ENCODE measurements at regions not wholly inside any gene's neighbourhood (a gene's known extent, or its start where the extent isn't known, plus 50 kb on each side); places are given as distances from the start of the nearest gene placed in this dataset.
"Not testable (repeated sequence)": the region's sequence is repeated elsewhere in the genome, so short reads cannot be mapped to it uniquely, and the experiment has no call there.

- Histone ChIP-seq H3K27me3 (peaks cover 0 to 26% (median 0%) of the 10 kb centered on the region in 4 donors), H3K36me3 (no peaks in the 10 kb centered on the region), H3K4me1 (no peaks in the 10 kb centered on the region), H3K27ac (no peak overlapping the region), H3K9me3 (no peaks in the 10 kb centered on the region), H3K4me3 (no peak overlapping the region)
- intact Hi-C loops (cut with DNase I): no loop called here
- 80 to 100% methylated on average over 1 of the region's 3 CpGs for WGBS, 2 donors
- DNase-seq: no peak
- TF ChIP-seq CTCF (IDR thresholded peaks at IDR 0.05) (no peak), POLR2A (IDR thresholded peaks at IDR 0.05) (no peak)
Observed at GRCh38 chr6:934686-935085, 241.7 kb upstream of the EXOC2 start.

- H3K36me3 ChIP-seq; H3K9me3 ChIP-seq; H3K4me1 ChIP-seq; intact Hi-C loops (cut with DNase I); H3K27ac ChIP-seq; H3K4me3 ChIP-seq; DNase-seq: not testable (repeated sequence)
- 87 to 91% methylated on average over 4 of the region's 4 CpGs for WGBS, 2 donors
- peaks cover 0 to 22% (median 0%) of the 10 kb centered on the region in 4 donors for H3K27me3 ChIP-seq
Observed at GRCh38 chr6:931919-932318, 239.0 kb upstream of the EXOC2 start.

GRCh38 chr6:927157-927556 lies 234.2 kb upstream of the EXOC2 start:
- H3K36me3 ChIP-seq: no peaks in the 10 kb centered on the region
- no peak overlapping the region for H3K4me3 ChIP-seq
- H3K4me1 ChIP-seq: no peaks in the 10 kb centered on the region
- intact Hi-C loops (cut with DNase I): no loop called here
- H3K27me3 ChIP-seq: peaks cover 0 to 14% (median 0%) of the 10 kb centered on the region in 4 donors
- 93% methylated on average over 6 of the region's 11 CpGs; no CpG with 5 or more reads in 1 of the 2 donors for WGBS, 2 donors
- peaks cover 0 to 3% (median 0%) of the 10 kb centered on the region in 3 donors for H3K9me3 ChIP-seq
- TF ChIP-seq CTCF (IDR thresholded peaks at IDR 0.05): no peak
- no peak for TF ChIP-seq POLR2A (IDR thresholded peaks at IDR 0.05)
- H3K27ac ChIP-seq: no peak overlapping the region
- DNase-seq: no peak

GRCh38 chr6:925656-926213 lies 232.8 kb upstream of the EXOC2 start:
- WGBS, 2 donors: 83% methylated on average over 1 of the region's 2 CpGs; no CpG with 5 or more reads in 1 of the 2 donors
- intact Hi-C loops (cut with DNase I): no loop called here
- H3K4me3 ChIP-seq: no peak overlapping the region
- no peak for DNase-seq
- TF ChIP-seq CTCF (IDR thresholded peaks at IDR 0.05): no peak
- TF ChIP-seq POLR2A (IDR thresholded peaks at IDR 0.05): no peak
- no peak overlapping the region for H3K27ac ChIP-seq
- H3K27me3 ChIP-seq: peaks cover 0 to 14% (median 0%) of the 10 kb centered on the region in 4 donors
- H3K4me1 ChIP-seq: no peaks in the 10 kb centered on the region
- H3K36me3 ChIP-seq: no peaks in the 10 kb centered on the region
- H3K9me3 ChIP-seq: peaks cover 0 to 17% (median 10%) of the 10 kb centered on the region in 3 donors

GRCh38 chr6:924661-925060 lies 231.7 kb upstream of the EXOC2 start:
- no peak for TF ChIP-seq CTCF (IDR thresholded peaks at IDR 0.05)
- no peak for DNase-seq

GRCh38 chr6:921400-921799 lies 228.5 kb upstream of the EXOC2 start:
- WGBS, 2 donors: 75 to 98% methylated on average over 4 of the region's 4 CpGs
- Histone ChIP-seq H3K36me3 (no peaks in the 10 kb centered on the region), H3K27me3 (peaks cover 0 to 9% (median 0%) of the 10 kb centered on the region in 4 donors), H3K4me3 (no peak overlapping the region), H3K27ac (no peak overlapping the region), H3K9me3 (peaks cover 0 to 31% (median 18%) of the 10 kb centered on the region in 3 donors), H3K4me1 (no peaks in the 10 kb centered on the region)
- intact Hi-C loops (cut with DNase I): no loop called here
- TF ChIP-seq CTCF (IDR thresholded peaks at IDR 0.05) (no peak), POLR2A (IDR thresholded peaks at IDR 0.05) (no peak)
- DNase-seq: no peak

More at GRCh38 chr6:924661-925060, 231.7 kb upstream of the EXOC2 start:
- Histone ChIP-seq H3K4me3 (no peak overlapping the region), H3K27me3 (peaks cover 0 to 14% (median 0%) of the 10 kb centered on the region in 4 donors), H3K9me3 (peaks cover 0 to 23% (median 18%) of the 10 kb centered on the region in 3 donors), H3K27ac (no peak overlapping the region), H3K36me3 (no peaks in the 10 kb centered on the region), H3K4me1 (no peaks in the 10 kb centered on the region)
- intact Hi-C loops (cut with DNase I): no loop called here
- WGBS, 2 donors: 93 to 94% methylated on average over 7 to 8 of the region's 9 CpGs

Data from esophagus squamous epithelium (tissue), 5 donors.